Eye (tissue), 1 donor: ENCODE measurements at regions not wholly inside any gene's neighbourhood (a gene's known extent, or its start where the extent isn't known, plus 50 kb on each side); places are given as distances from the start of the nearest gene placed in this dataset.
"Not testable (repeated sequence)": the region's sequence is repeated elsewhere in the genome, so short reads cannot be mapped to it uniquely, and the experiment has no call there.

Source experiments
- DNase-seq: peaks from one replicate; pipeline ENCODE4 v3.0.0-alpha.2; 2015

DNA sequence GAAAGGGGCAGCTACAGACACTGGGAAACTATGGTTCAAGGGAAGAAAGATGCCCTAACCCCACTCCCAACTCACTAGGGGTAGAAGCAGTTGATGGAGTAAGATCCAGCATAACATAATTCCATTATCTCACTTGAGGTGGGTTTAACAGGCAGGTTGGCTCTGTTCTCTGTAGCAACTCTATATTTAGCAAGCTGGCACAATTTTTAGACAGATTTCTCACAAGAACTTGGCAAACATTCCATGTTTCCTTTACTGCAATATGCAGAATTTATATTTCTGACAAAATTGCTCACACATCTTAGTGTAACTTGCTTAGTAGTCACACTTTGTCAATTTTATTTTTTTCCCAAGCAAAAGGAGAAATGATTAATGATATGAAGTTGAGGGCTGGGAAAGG, 475.4 kb downstream of the RMST start:
- no peak for DNase-seq

DNA sequence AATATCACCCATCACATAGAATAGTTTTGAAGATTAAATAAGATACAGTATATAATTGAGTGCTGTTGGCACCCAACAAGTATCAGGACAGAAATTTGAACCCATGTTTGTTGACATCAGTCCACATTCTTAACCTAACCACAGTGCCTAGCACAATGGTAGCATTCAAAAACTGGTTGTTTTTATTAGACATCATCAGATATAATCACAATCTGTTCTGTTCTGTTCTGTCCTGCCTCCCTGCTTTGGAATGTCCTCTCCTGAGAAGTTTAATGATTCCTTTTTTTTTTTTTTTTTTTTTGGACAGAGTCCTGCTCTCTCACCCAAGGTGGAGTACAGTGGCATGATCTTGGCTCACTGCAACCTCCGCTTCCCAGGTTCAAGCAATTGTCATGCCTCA, 476.6 kb downstream of the RMST start:
- DNase-seq, result no peak

DNA sequence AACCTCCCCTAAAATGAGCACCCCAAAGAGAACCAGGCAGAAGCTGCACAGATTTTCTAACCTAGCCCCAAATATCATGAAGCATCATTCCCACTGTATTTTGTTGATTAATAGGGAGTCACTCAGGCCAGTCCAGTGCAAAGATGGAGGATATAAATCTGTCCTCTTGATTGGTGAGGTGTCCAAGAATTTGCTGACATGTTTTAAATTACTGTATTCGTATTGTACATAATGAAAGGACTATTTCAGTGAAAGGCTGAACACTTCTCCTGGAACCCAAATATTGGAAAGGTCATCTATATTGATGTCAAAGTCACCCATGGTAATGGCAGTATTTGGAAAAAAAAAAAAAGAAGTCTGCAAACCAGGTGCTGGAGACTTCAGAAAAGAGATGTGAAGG, 477.5 kb downstream of the RMST start:
- DNase-seq, result no peak

DNA sequence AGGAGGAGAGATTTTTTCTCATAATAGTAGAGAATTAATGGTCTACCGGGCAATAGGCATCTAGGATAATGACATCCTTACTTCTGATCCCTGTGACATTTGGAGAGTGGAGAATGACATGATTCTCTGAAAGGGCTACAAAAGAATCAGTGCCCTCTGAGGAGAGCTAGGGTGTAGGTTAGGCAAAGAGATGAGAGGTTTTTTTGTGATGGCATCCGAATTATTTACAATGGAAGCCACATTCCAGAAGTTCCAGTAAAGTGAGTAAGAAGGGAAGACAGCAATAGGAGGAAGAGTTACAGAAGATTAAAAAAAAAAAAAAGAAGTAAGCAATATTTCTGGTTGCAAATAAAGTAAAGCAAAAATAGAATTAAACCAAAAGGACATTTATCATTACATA, 478.0 kb downstream of the RMST start:
- DNase-seq, result no peak

DNA sequence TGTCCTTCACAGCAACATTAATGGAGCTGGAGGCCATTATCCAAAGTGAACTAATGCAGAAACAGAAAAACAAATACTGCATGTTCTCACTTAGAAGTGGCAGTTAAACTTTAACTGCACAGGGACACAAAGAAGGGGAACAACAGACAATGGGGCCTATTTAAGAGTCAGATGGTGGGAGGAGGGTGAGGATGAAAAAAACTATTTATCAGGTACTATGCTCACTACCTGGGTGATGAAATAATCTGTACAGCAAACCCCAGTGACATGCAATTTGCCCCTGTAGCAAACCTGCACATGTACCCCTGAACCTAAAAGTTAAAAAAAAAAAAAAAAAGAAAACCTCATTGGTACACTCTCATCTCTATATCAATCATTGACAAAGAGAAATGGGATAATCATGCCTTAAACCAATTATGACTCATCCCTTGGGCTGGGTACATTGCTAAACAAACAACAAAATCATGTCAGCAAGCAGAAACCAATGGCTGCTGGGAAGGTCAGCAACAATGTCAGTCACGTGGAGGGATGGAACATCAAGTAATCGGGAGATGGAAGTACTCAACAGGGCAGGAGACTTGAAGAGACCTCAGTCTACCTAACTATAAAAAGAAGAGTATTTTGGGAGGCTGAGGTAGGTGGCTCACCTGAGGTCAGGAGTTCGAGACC, 479.2 kb downstream of the RMST start:
- no peak for DNase-seq

DNA sequence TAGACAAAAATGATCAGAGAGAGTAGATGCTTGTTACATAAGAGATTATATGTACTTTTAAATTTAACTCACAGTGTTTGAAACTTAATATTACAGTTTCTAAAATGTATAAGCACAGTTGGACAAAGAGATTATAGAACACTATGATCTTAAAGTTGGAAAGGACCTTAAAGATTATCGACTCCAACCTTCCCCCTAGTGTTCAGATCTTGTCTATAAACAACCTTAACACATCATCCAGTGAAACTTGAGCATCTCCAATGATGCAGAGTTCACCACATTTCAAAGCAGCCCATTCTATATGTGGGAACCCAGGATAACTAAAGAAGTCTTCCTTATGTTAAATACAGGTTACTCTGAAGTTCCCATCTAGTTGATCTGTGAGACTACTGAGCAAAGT, 480.8 kb downstream of the RMST start:
- no peak for DNase-seq

DNA sequence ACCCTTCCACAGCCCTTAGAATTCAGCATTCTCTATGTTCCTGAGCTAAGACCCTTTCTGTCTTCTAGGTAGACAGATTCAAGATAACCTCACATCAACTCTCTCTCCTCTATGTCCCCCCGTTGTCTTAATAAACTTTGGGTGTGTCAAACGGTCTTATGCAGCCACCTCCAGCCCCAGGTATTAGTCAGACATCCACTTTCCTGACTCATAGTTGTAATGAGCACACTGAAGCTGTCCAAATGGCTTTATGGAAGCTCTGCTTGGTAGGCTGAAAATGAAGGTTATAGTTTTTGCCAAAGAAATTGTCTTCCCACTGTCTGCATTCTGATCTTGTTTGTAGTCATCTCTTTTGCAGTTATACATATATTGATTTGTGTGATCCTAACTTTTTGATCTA, 482.0 kb downstream of the RMST start:
- no peak for DNase-seq

DNA sequence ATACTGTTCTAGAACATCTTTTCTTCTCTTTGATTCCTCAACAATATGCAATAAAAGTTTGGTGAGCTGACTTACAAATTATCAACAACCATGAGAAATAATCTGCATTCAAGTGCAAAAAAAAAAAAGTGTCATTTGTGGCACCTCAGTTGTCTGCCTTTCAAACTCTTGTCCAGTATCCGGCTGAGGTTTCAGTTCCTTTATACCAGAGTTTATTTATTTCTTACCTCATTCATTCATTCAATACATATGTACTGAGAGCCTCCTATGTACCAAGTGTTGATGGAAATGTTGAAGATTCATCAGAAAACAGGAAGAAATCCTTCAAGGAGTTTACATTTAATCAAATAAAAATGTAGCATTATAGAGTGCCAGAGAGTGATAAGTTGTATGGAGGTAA, 484.1 kb downstream of the RMST start:
- no peak for DNase-seq

DNA sequence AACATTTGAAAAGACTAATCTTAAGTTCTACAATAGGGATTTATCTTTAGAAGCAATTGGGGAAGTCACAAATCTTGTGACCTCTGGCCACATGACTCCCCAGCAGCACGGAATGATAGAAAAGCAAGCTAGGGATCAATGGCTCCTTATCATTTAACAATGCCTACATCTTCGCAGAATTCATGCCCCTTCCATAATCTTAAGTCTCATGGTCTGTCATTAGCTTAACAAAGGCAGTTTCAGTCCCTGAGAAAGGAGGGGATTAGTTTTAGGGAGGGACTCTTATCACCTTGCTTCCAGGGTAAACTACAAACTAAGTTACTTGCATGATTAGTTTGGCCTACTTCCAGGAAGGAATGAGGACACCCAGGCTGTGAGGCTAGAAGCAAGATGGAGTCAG, 486.0 kb downstream of the RMST start:
- no peak for DNase-seq

DNA sequence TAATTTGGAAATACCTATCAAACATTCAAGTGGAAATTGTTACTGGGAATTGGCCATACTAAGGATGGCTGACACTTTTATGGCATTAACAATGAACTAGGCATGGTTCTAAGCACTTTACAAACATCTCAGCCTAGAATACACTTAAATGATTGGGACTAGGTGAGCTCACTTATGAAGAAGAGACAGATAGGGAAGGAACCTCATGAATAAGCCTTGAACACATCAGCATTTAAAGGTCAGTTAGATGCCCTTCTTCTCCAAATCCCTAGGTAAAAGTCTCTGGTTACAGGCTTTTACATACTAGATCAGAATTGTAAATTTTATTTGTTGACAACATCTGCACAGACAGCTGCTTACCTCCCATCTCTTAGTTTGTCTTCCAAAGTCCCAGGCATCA, 488.6 kb downstream of the RMST start:
- no peak for DNase-seq

DNA sequence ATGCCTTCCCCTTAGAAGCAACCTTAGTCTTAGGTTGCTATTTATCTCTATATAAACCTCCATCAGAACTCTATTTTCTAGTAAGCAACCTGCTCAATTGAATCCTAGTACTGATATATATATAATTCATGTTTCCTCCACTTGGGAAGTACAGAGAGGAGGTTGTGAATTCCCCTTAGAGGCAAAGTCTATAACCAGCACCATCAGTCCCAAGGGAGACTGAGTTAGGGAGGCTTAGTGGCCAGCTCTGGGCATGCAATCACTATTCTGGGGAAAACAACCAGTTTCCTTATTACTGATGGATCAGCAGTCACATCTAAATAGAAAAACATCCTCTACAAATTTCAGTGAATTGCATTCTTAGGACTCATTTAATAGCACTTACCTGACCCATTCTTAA, 489.1 kb downstream of the RMST start:
- no peak for DNase-seq

DNA sequence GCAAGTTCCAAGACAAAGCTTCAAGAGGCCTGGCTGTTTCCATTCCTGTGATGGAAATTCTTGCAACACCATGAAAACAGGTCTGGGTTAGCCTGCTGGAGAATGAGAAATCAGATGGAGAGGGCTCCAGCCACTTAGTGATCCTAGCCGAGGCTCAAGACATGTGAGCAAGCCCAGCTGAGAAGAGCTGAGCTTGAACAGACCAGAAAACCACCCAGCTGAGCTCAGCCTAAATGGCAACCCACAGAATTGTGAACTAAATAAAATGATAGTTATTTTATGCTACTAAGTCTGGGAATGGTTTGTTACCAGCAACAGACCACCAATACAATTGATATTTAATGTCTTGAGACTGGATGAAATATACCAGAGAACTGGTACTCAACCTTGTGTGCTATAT, 494.5 kb downstream of the RMST start:
- no peak for DNase-seq

DNA sequence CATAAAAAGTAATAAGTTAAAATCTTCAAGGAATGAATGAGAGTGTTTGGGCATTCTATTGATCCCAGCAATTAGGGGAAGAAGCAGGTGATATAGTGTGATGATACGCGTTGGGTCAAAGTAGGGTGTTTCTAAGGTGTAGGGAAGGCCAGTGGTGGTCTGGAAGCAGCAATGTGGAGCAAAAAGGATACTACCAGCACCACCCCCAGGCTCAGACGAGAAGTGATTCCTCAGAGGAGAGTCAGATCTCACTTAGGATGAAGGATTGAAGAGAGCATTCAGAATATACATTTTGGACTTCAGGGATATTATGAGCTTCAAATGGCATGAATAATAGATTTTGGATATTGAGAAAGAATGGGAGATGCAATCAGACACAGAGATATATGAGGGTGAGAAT, 497.6 kb downstream of the RMST start:
- no peak for DNase-seq

DNA sequence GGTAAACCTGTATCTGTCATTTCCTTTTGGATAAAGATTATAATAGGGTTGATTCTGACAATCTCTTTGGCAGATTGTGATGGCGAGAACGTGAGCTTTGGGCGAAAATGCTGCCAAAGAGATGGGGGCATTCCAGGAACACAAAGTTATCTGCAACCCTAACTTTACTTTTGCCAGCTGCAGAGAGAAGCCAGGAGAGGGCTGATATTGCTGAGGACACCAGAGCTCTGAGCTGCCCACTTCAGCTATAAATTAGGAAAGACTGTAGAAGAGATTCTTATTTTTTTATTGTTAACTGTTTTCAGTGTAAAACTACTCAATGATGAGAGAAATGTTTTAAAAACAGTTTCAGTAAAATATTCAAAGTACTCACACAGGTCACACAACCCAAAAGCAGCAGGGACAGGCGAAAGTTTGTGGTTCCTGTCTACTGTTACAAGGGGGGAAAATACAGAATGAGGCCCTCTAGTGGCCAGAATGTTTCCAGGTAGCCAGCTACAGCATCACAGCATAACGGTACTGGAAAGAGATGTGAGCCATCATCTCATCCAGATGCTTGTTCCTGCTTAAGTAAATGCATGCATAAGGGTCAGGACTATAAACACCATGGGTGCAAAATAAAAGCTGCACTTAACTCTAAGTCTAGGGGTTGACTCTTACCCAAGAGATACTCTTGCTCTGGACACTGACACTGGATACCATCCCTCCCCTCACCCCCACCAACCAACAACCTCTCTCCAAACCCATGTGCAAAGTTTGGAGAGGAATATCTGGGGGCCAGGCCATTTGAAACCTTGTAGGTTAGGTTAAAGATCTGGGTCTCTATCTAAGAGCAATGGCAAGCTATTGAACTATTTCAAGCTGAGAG, 498.4 kb downstream of the RMST start:
- DNase-seq, result peak; percentile 65

DNA sequence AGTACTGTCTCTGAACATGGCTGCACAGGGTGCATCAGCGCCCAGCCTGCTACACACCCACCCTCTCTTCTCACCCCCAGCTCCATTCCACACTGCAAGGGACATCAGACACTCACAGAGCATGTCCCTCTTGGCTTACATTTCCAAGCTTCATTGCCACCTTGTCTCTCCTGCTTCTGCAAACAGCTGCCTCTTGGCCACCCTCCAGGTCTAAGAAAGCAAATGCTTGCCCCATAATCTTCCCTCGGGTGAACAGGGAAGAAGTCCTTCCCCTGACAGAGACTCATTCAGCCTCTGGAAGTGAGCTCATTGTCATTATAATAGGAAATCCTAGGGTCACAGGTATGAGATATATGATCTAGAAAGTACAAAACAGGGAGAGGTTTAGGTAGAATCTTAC, 505.2 kb downstream of the RMST start:
- DNase-seq, result no peak

DNA sequence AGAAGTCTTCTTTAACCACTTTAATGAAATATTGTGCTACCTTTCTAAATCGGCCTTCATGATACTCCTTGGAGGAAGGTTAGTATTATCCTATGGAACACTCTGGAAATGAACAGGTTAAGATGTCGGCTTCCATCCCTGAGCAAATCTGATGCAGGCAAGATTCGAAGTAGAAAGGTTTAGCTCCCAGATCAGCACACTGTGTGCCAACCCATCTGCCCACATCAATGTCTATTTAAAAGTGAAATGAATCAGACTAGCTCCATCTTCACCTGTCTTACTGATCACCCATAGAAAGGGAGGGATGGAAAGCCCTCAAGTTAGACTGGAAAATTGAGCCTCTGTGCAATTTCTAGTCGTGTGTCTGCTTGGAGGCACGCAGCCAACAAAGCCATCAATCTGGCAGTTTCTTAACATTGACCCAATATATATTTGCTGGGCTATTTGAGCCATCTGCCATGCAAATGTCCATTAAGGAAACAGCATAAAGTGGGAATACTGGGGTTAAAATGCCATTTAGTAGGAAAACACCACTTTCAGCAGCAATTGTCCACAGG, 506.1 kb downstream of the RMST start:
- DNase-seq, result no peak

DNA sequence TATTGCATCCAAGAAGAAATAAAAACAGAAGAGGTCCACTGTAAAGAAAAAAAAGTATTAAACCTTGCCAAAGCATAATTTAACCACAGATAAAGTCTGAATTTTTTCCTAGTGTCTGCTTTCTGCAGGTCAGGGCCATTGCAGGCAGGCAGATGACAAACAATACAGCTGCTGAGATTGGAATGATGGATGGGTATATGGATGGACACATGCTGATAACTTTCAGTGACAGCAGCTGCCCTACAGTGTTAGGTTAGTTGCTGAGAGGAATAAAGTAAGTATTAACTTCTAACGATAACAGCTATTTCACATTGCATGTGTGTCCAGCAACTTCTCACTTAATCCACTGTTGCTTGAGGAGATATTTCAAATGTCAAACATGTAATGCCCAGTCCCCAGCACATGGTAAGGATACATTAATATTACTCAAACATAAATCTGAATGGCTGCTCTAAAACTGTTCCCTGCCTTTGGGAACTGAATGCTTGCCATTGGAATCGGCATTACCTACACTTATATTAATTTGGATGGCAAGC, 515.3 kb downstream of the RMST start:
- DNase-seq, result no peak

DNA sequence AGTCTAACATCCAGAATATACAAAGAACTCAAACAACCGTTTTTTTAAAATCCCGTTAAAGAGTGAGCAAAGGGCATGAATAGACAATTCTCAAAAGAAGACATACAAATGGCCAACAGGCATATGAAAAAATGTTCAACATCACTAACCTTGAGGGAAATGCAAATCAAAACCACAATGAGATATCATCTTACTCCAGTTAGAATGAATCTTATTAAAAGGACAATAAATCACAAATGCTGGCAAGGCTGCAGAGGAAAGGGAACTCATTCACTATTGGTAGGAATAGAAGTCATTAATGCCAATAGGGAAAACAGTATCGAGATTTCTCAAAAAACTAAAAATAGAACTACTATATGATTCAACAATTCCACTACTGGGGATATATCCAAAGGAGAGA, 520.1 kb downstream of the RMST start:
- no peak for DNase-seq

DNA sequence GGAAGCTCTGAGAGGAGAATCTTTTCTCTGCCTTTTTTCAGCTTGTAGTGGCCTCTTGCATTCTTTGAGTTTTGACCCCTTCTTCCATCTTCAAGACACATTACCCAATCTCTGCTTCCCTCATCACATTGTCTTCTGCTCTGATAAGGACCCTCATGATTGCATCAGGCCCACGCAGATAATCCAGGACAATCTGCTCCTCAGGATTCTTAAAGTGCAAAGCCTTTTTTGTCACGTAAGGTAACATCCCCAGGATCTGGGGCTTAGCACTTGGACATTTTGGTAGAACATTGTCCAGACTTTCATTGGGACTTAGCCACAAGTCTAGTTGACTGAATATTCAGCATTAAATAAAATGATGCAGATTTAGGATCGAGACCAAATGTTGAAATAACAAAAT, 521.2 kb downstream of the RMST start:
- DNase-seq, result no peak

DNA sequence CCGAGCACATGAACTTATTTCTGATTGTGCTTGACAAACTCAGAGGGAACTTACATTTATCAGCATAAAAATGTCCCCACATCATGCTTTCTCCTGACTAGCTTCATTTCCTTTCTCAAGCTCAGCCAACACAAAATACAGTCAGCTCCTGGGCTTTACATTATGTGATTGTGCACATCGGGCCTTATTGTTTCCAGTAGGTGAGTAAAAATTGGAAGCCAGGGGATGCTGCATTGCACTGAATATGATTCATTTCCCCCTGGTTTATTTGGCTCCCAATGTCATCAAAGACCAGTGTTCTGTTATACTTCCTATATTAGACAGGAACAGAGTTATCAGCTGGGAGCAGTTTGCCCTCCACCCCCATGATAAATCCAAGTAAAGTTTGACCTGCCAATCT, 521.8 kb downstream of the RMST start:
- DNase-seq, result no peak

DNA sequence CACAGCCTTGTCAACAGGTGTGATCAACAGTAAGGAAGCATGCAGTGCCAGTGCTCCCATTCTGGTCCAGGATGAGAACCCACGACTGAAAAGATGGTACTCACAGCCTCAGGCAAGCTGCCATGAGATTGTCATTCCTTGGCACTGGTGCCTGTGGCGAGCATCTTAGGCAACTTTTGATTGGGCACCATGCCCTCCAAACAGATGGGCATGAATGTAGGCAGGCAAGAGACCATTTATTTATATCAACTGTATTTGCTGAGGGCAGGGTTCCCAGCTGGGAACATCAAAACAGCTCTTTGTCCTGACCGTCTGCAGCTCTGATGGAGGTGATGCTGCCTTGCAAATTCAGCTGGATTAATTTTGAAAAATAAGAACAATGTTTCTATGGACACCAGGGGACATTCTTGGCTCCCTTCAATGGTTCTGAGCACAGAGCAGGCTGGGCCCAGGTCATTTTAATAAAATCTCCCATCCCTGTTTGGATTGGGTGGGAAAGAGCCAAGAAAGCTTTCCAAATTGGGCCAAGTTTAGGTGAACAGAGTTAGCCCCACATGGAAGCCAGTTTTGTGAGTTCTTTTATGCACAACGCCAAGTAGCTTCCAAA, 522.5 kb downstream of the RMST start:
- DNase-seq, result no peak

DNA sequence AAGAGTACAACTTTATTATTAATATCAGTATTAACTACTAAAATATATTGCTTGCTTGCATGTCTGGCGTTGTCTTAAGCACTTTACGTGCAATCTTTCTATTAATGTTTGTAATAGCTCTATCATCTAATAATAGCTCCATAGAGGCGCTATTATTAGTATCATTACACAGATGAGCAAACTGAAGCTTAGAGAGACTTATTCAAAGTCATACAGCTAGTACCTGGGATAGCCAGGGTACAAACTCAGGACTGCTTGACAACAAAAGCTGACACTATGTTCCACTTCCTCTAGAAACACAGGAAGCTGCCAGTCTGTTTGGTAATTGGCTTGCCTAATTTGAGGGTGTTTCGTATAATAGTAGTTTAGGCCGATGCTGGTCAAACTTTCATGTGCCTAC, 523.2 kb downstream of the RMST start:
- DNase-seq, result no peak

DNA sequence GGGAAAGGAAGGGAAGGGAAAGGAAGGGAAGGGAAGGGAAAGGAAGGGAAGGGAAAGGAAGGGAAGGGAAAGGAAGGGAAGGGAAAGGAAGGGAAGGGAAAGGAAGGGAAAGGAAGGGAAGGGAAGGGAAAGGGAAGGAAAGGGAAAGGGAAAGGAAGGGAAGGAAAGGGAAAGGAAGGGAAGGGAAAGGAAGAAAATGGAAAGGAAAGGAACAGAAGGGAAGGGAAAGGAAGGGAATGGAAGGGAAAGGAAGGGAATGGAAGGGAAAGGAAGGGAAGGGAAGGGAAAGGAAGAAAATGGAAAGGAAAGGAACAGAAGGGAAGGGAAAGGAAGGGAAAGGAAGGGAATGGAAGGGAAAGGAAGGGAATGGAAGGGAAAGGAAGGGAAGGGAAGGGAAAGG, 526.0 kb downstream of the RMST start:
- not testable (repeated sequence) for DNase-seq
